Fibroblast of pulmonary artery (primary cell): ENCODE measurements at regions not wholly inside any gene's neighbourhood (a gene's known extent, or its start where the extent isn't known, plus 50 kb on each side); places are given as distances from the start of the nearest gene placed in this dataset.

Experiments used
- DNase-seq: peaks from one replicate; pipeline ENCODE4 v3.0.0-alpha.2; 2010; ENCODE audit warnings: low read depth
- H3K4me3 ChIP-seq: replicated peaks from 2 replicates; pipeline ENCODE4 v1.5.1; 2011; ENCODE audit warnings: low read depth, mild to moderate bottlenecking, control low read depth, low read length, moderate library complexity
- CTCF ChIP-seq: IDR thresholded peaks from 2 replicates; pipeline ENCODE4 v1.5.1; 2011; ENCODE audit warnings: mild to moderate bottlenecking, control low read depth, low read length, inconsistent platforms; ENCODE audit errors: missing control alignments

- TF ChIP-seq CTCF: no peak
- DNase-seq: peak; percentile 47
- no peak overlapping the region for H3K4me3 ChIP-seq
Observed at GRCh38 chr7:54967377-54967776, 51.4 kb upstream of the EGFR start.

GRCh38 chr7:54968018-54968417 lies 50.8 kb upstream of the EGFR start:
- DNase-seq: no peak
- H3K4me3 ChIP-seq: no peak overlapping the region
- no peak for TF ChIP-seq CTCF
